ENCODE measurements at regions not wholly inside any gene's neighbourhood (a gene's known extent, or its start where the extent isn't known, plus 50 kb on each side); places are given as distances from the start of the nearest gene placed in this dataset.

- TF ChIP-seq POLR2A (IDR thresholded peaks at IDR 0.05) (no peak), CTCF (IDR thresholded peaks at IDR 0.05) (no peak)
These were observed 287.3 kb downstream of the PTPRU start for GRCh38 chr1:29523576-29523975.

All from thyroid gland (tissue), 4 donors.